Midbrain (tissue), 1 donor: ENCODE measurements at regions not wholly inside any gene's neighbourhood (a gene's known extent, or its start where the extent isn't known, plus 50 kb on each side); places are given as distances from the start of the nearest gene placed in this dataset.
"Not testable (repeated sequence)": the region's sequence is repeated elsewhere in the genome, so short reads cannot be mapped to it uniquely, and the experiment has no call there.

Source experiments
- DNase-seq: peaks from one replicate; lab custom pipeline; 2025; lab: John Stamatoyannopoulos, UW

DNA sequence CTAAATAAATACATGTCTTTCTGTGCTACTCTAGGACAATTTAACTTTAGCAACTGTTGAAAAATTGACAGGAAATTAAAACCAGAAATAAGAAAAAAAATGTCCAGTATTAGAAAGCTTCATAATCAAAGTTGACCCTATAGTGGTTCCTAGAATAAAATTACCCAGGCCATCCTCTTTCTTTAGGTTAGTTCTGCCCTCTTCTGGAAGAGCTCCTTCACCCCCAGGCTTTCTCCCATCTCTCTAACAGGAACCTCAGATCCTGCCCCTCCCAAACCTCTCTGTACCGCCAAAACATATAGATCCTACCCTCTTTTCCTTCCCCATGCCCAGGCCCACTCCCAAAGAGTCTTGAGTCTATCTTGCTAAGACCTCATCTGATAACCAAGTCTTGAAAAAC, 159.4 kb upstream of the CDK1 start:
- no peak for DNase-seq

DNA sequence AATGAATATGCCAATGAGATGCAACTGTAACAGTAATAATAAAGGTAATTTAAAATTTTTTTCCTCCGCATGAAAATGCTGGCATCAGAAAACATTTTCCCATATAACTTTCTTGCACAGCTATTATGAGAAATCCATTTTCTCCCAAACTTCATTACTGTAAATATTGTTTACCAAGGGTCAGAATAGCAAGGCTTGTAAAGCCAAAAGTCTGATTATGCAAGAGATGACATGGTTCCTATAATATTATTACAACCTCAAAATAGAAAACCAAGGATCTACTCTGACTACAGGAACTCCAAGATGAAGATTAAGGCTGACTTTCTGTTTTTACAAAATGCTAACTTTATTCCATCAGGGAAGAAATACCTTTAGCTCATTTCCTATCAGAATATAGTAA, 162.7 kb upstream of the CDK1 start:
- no peak for DNase-seq

GRCh38 chr10:60614363-60614762, 163.9 kb upstream of the CDK1 start:
- no peak for DNase-seq

- no peak for DNase-seq
Observed at GRCh38 chr10:60613434-60613833, 164.8 kb upstream of the CDK1 start.

- no peak for DNase-seq
Observed at GRCh38 chr10:60611291-60611747, 167.0 kb upstream of the CDK1 start.

- DNase-seq, result no peak
Observed at GRCh38 chr10:60607372-60607771, 170.9 kb upstream of the CDK1 start.

DNA sequence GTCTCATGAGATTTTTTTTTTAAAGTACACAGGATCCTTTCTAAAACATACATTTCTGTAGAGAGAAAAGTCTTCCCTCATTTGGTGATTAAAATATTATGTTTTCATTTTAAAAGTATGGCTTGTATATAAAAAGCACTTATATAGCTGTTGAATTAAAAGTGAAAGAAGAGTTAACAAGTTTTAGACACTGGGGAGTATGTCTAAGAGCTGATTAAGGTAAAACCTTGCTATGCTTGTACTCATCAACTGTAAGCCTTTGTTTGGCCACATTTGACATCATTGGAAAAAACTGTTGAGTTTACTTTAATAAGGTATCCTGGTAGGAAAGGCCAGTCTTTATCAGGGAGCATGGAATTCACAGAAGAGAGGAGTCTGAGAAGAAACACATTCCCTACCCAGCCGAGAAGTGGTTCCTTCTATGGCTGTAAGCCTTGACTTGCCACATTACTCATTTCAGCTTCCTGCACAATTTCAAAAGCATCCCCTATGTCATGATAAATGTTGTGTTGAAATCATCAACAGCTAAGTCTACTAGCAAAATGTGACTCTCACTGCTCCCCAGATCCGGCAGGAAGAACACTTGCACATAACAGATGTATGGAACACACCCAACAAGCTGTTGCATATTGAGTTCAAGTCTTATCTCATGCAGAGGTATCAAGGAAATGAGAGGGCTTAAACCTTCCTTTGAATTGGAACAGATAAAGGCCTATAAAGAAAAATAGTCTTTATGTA, 171.8 kb upstream of the CDK1 start:
- DNase-seq, result no peak

GRCh38 chr10:60605476-60605875, 172.8 kb upstream of the CDK1 start:
- DNase-seq, result no peak

GRCh38 chr10:60604342-60604741, 173.9 kb upstream of the CDK1 start:
- peak; percentile 39 for DNase-seq

DNA sequence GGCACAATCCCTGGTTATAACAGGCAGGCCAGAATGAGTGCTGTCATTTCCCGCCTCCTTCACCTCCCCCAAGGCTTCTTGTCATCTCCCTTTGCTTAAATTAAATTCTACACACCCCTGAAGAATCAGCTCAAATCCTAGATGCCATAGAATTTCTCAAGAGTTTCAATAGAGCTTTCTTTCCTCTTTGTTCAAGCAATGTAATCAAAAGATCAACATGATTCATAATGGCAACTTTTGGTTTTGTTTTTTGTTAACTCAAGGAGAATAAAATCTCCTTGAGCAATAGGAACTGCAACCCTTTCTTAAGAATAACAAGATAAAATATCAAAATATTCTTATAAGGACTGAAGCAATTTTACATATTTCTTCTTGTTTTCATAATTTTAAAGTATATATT, 180.8 kb upstream of the CDK1 start:
- DNase-seq, result no peak

GRCh38 chr10:60595852-60596251, 182.4 kb upstream of the CDK1 start:
- no peak for DNase-seq

DNA sequence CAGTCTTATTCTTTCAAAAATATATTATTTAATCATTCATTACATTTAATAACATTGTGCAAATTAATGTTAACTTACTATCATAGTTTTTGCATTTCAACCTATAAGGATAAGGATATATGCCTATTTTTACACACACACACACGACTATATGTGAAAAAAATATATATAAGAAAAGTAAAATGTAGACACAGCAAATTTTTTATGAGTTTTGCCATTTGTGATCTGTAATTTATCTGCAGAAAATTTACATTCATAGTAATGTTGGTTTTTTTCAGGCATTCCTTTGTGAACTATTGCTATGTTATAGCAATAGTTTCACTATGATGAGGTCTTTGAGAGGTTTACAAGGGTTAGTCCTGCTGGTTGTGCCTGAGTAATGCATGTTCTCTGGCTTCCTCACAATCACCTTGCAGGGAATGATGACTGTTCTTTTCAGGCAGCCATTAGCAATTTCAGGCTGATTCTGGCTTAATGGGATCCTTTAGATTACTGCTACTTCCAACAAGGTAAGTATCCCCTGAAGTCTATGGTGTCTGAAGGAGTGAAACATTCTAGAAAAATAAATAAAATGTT, 183.7 kb upstream of the CDK1 start:
- no peak for DNase-seq

DNA sequence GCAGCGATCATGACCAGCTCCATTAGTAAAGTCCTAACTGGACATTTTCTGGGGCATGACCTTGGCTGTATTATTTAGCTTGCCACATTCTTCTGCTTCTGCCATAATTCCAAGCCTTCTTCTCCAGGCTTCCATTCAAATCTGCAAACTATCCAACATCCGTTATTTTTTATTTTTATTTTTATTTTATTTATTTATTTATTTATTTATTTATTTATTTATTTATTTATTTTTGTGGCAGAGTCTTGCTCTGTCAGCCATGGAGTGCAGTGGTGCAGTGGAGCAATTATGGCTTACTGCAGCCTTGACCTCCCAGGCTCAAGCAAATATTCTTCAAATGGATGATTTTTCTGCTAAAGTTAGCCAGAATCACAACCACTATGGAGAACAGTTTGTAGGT, 187.2 kb upstream of the CDK1 start:
- no peak for DNase-seq

- DNase-seq, result no peak
Observed at GRCh38 chr10:60589376-60589775, 188.9 kb upstream of the CDK1 start.

- DNase-seq, result not testable (repeated sequence)
Observed at GRCh38 chr10:60581782-60582181, 192.1 kb upstream of the ANK3 start.

GRCh38 chr10:60578217-60578616, 188.5 kb upstream of the ANK3 start:
- no peak for DNase-seq

DNA sequence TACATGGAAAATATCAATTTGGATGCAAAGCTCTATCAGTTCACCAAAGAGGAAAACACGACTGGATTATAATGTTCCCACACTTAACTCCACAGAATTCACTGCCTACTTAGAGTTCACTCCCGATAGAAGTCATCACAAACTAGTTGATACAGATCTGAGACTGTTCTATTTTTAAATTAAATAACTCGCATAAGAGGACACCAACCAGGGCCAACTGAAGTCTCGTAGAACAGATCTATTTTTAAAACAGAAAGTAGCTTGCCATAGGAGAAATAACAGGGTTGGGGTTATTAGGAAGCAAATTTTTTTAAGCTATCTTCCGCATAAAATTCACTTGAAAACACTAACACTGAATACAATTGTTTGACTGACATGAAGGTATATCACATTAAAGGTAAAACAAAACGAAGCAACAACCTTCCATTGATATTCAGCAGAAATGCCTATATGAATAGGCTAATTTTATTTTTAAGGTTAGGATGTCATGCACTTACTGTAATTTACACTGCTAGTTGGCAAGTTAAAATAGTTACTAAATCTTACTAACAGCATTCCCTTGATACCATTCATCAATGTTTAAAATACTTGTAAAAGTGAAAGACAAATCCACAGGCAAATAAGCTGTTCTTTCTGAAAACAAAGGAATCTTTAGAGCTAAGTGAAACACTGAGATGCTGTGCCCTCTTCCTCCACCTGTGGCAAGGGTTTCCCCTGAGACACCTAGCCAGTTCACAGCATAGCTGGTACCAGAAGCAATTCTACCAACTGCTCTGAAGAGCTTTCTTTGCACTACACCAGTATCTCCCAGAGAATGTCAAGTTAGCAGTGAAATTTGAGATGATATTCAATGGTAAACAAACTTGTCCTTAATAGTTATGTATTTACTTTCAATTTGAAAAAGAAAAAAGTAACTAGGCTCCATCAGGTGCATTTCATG, 186.7 kb upstream of the ANK3 start:
- no peak for DNase-seq

- no peak for DNase-seq
Observed at GRCh38 chr10:60575105-60575504, 185.4 kb upstream of the ANK3 start.

GRCh38 chr10:60574388-60574787, 184.7 kb upstream of the ANK3 start:
- no peak for DNase-seq

DNA sequence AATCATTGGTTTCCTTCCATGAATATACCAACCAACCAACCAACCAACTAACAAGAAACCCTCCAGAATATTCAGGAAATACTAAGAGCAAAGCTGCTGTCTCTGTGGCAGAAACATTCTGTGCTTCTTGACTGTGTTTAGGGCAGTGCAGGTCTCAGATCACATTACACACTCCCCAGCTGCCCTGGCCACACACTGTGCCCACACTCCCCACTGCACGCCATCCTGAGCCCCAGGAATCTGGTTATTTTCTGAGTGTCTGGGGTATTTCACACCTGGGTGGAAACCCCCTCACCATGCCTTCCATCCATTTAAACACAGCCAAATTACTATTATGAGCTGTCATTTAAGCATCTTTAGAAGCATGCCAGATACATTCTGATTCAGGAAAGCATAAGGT, 183.7 kb upstream of the ANK3 start:
- no peak for DNase-seq

DNA sequence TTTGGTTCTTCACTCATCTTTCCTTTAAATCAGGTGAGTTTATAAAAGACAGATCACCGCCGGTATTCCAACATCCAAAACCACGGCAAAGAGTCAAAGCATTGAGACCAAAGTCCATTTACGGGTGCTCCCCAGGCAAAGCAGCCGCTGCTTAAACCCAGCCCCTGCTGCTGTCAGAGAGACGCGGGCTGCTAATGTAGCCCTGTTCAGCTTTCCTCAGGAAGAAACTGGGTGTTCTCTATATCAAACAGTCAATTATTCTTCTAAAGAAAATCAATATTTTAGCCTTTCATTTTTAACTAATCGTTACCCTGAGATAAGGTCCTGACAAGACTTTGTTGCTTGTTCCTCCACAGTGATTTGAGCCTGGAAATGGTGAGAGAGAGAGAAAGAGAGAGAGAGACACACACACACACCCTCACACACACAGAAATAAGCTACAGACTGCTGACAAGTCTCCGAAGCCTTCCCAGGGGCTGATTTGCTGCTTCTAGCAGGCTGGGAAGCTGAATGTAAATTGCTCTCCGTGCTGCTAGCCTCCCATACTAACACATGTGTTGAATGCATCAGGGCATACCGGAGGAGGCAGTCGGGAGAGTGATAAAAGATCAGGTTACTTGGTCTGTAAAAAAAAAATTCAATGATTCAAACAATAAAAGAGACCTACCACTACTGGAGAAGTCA, 183.0 kb upstream of the ANK3 start:
- peak; percentile 77 for DNase-seq

- no peak for DNase-seq
Observed at GRCh38 chr10:60570896-60571295, 181.2 kb upstream of the ANK3 start.
